DMS 273 (cell line): ENCODE measurements at regions not wholly inside any gene's neighbourhood (a gene's known extent, or its start where the extent isn't known, plus 50 kb on each side); places are given as distances from the start of the nearest gene placed in this dataset.

Experiments
- DNase-seq: peaks from one replicate; lab custom pipeline; 2025; ENCODE audit not compliant: unreplicated experiment; lab: John Stamatoyannopoulos, UW

DNA sequence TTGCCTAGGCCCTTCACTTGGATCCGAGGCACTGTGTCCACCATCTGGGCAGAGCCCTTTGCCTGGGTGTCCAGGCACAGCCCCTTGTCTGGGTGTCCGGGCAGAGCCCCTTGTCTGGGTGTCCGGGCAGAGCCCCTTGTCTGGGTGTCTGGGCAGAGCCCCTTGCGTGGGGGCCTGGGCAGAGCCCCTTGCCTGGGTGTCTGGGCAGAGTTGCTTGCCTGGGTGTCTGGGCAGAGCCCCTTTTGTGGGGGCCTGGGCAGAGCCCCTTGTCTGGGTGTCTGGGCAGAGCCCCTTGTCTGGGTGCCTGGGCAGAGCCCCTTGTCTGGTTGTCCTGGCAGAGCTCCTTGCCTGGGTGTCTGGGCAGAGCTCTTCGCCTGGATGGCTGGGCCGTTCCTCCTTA is 443.4 kb upstream of the CDH4 start:
- no peak for DNase-seq

DNA sequence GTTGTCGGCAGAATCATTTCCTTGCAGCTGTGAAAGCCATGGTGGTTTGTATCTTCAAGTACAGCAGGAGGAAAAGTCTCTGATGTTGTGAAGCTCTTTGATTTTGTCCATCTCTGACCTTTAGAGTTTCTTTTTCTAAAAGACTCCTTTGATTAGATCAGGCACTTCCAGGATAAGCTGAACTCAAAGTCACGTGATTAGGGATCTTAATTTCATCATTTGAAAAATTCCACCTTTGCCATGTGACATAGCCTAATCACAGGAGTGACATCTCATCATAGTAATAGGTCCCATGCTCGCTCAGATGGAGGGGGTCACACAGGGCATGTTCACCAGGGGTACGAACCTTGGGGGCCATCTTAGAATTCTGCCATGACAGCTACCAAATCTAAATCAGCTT is 441.5 kb upstream of the CDH4 start:
- DNase-seq: no peak

DNA sequence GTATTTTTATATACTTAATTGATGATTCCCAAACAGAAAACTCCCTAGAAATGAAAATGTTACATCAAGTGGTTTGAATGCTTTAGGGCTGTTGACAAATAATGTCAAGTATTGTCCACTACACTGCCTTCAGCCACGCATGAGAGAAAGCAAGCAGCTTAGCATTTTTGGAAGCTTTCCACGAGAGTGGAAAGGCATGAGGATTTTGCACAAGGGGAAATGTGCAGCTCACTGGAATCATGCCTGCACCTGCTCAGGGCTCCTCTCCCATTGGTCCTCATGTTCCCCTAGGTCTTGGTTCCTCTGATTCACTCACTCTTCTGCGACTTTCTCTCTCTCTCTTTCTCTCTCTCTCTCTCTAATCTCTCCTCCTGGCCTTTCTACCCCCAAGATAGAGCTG is 439.5 kb upstream of the CDH4 start:
- DNase-seq: no peak

DNA sequence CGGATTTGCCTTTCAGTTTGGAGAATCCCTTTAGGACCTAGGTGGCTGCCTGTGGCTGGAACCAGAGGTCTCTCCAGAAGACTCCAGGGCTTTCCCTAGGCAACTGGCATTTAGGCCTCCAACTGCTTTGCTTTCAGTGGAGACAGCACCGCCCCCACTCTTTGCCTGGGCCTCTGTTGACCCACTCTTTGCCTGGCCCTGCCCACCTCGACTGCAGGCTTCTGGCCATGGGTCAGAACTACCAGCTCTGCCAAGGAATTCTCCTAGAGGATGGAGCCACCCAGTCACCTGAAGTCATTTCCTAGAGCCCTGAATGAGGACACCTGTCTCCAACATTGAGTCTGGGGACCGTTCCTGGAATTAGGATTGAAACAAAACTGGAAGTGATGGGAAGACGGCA is 439.0 kb upstream of the CDH4 start:
- DNase-seq: no peak

DNA sequence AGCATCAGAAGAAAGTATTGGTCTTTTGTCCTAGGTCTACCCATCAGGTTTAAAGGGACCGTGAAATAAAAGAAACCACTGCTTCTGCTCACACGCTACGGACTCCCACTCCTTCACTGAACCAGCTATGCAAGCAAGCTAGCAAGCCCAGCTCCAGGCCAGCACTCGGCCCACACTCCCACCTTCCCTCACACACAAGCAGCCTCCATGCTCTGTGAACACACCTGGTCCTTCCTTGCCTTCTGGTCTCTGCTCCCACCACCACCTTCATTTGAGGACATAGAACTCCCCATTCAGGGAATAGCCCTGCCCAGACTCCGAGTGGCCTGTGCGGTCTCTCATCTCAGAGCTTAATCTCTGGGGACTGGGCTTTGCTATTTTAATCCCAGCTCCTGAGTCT is 436.4 kb upstream of the CDH4 start:
- no peak for DNase-seq

DNA sequence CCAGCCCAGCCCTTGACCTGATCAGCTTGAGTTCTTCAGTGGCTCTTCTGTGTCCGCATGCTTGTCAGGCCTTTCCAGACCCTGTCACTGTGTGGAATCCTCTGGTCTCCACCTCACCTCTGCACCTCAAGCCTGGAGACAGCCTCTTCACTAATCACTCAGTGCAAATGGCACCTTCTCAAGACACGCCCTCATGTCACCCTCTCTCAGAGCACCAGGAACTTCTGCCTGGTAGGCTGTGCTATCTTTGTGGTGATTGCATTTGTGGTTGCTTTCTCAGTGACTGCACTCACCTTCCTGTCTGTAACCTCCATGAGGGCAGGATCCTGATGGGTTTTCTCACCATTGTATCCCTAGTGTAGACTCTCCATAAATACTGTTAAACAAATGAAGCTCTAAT is 435.2 kb upstream of the CDH4 start:
- no peak for DNase-seq

DNA sequence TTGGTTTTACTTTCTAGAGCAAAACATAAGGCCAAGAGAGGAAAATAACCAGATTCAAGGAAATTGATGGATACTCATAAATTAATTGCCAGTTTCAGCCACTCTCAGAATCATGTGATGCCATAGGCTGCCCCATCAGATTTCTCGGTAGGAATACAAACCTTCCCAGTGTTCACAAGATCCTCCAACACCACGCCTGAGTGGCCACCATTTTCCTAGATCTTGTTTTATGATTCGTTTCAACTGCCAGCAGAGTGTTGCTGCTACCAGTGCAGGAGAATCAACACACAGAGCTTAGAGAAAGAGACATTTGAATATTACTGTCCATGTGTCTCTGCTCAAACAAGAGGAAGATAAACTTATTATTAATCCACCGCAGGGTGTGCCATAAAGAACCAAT is 434.2 kb upstream of the CDH4 start:
- DNase-seq: no peak

DNA sequence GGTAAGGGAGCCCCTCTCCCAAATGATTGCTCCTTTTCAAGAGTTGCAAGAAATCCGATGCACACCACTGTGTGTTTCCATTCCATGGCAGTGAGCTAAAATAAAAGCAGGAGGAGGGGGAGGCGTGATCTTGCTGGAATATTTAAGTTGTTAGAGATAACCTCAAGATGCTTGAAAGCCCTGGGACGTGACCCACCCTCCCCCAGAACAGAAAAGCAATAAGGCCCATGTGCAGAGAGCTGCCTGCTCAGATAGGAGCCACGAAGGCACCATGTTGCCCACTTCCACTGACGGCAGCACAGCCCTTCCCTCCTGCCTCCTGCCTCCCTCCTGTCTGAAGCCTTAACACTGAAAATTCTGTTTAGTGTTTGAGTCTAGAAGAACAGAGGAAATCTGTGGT is 432.6 kb upstream of the CDH4 start:
- no peak for DNase-seq

DNA sequence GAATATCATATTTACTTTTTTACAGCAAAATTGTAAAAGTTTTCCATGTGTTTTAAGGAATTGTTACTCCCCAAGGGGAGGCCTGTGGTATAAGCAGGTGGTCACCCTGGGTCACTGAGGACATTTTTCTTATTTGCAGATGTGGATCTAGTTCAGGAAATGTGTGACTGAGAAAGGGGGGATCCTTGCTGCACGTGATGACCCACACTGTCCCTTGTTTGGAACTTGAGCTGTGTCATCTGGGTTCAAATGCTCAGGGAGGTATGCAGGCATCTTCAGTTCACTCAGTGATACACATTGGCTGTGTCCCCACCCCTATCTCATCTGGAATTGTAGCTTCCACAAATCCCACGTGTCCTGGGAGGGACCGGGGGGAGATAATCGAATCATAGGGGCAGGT is 431.9 kb upstream of the CDH4 start:
- no peak for DNase-seq

DNA sequence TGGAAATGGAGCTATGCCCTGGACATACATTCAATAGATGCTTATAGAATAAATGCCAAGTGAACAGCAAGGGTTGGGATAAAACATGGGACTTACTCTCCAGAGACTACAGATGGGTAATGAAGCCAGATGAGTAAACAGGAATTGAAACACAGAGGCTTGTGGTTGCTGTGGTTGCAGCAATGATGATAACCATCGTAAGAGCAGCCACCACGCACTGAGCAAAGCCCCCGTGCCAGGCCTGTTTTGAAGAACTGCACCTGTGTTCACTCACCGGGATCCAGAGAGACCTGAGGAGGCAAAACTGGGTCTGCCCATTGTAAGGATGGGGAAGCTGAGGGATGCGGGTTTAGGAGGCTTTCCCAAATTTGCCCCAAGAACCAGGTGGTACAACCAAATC is 431.1 kb upstream of the CDH4 start:
- DNase-seq: no peak

DNA sequence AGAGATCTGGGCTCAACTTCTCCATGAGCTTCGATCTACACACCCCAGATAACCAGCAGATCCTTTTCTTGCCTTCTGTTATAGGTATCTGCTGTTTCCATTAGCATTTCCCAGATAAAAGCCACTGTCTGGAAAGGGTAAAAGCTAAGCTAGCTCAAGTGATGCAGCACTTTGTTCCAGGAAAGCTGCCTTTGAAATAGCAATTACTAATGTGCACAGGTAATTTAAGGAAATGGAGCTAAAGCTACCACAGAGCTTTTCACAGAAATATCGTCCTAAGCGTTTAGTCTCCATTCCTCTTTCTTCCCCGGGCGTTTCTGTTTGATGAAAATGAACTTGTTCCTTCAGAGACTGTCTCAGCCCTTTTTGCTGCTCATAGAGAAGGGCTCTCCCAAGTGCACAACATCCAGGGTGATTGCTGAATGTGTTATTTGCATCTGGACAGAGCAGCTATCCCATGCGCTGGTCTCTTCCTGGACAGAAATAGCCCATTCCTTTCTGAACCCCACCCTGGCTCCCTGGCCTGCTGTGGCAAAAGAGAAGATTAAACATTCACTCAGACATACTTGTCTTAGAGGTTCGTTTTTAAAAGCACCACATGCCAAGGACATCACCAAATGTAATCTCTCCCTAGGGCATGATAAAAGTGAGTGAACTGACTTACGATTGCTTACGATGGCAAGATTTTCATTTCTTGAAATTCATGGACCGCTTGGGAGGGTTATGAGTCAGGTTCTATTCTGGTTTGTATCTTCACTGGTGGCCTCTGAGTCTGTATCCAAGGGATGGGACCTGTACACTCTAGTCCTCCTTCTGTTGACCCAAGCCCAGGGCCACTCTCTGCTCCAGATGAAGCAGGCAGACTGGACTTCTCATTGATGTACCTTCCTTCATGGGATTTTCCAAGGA is 429.1 kb upstream of the CDH4 start:
- no peak for DNase-seq

DNA sequence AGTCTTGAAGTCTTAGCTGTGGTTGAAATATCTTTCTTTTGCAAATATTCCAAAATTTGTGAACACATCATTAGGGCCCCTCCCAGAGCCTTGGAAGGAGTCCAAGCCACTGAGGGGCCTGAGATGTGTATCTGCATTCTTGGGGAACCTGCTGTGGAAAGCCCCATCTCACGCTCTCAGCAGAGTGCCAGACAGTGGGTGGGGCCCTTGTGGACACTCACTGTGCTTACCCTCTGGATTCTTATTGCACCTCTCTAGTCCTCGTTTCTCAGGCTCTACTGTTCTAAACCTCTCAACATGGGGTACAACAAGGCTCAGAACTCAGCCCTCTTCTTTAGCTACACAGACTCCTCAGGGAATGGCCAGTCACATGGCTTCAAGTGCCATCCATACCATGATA is 416.2 kb upstream of the CDH4 start:
- no peak for DNase-seq

DNA sequence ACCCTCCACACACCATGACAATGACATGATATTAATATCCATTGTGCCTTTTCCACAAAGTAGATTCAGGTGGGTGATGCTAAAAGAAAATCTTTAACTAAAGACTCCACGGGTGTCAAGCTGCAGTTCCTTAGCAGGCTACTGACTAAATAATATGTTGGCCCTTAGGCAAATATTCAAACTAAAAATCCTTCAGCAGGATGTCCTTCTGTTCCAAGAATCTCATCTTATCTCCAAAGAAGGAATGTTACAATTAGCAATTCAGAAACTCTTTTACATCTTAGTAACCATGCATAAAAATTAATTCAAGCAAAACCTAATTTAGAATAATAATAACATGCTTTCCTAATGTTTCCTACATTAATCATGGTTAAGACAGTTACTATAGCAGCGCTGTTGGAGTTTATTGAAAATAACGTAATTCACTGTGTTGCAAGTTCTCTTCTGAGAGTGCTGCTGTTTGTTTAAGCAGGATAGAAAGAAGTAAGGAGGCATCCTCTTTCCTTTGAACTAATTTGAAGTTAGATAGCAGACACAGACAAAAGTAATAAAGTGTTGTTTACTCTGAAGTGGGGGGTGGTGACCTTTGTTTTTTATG is 414.8 kb upstream of the CDH4 start:
- DNase-seq: no peak

DNA sequence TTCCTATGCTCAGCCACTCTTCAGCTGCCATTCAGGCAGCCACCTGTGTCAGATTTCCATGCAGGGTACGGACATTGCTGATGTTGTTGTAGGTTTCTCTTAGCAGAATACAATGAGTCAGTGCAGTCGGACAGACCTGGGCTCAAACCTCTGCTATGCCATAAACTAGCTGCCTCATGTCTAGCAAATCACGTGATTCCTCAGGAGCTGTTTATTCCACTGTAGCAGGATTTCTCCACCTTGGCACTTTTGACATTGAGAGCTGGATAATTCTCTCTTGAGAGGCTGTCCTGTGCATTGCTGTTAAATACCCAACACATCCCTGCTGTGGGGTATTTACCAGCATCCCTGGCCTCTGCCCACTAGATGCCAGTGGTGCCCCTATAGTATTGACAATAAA is 413.8 kb upstream of the CDH4 start:
- DNase-seq: no peak

DNA sequence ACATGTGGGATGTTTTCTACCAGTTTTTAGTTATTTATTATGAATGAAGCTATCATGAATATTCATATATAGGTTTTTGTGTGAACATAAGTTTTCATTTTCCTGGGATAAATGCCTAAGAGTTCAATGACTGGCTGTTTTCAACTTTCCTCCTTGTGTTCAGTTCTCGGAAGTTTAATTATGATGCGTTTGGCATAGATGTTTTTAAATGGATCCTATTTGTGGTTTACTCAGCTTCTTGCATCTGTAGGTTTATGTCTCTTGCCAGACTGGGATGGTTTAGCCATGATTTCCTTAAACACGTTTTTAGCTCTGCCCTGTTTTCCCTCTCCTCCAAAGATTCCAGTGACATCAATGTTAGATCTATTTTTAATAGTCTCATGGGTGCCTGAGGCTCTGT is 411.1 kb upstream of the CDH4 start:
- DNase-seq: no peak

DNA sequence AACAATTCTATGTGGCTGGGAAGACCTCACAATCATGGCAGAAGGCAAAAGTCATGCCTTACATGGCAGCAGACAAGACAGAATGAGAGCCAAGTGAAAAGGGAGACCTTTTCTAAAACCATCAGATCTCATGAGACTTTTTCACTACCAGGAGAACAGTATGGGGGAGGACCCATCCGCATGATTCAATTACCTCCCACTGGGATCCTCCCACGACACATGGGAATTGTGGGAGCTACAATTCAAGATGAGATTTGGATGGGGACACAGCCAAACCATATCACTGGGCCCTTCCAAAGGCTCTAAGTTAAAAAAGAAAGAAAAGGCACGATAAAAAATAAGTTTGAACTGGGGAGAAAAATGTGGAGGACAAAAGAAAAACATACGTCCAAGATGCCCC is 406.9 kb upstream of the CDH4 start:
- DNase-seq: no peak

DNA sequence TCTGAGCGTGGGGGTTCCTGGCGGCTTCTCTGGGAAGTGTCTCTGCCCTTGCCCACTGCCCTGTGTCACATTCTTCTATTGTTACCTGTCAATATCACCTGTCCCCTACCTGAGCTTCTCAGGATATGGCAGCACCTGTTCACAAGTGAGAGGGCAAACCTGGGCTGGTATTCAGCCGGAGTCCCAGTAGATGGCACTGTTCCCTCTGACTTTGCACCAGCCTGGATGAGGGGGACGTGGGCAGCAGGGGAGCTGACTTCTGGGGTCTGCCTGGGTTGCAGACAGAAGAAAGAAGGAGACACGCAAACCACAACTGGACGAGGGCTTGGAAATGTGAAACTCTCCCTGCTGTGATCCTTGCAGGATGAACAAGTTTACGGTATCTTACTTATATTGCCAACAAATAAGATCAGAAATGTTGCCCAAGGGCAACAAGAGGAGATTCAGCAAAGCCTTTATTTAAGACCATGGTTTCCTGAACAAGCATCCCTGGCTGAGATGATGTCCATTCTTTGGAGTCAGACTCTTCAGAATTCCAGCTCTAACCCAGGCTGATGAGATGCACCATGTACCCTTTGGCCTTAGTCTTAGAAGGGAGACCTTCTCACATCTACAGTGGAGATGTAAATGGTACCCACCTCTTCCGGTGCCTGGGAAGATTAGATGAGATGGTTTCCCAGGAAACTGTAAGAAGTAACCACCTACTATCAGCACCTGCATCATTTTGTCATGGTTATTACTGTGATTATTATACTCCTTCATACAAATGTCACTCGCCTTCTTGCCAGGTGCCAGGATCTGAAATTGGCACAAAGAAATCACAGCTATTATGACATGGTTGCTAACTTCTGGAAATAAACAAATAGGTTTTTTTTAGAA is 400.0 kb upstream of the CDH4 start:
- peak; percentile 6 for DNase-seq

DNA sequence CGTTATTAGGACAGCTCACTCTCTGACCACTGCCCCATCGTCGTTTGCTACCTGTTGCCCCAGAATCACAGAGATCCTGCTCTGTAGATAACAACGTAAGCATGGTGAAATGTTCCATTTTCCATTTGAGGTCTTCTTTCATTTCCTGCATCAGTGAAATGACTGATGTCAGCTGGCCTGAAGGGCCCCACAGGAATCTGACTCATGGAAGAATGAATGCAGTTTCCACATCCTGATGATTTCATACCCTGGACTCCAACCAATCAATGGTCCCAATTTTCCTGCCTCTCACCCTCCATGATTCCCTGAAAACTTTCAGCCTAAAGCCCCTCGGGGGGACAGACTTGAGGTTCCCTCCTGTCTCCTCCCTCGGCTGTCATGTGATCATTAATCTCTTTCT is 394.4 kb upstream of the CDH4 start:
- no peak for DNase-seq

DNA sequence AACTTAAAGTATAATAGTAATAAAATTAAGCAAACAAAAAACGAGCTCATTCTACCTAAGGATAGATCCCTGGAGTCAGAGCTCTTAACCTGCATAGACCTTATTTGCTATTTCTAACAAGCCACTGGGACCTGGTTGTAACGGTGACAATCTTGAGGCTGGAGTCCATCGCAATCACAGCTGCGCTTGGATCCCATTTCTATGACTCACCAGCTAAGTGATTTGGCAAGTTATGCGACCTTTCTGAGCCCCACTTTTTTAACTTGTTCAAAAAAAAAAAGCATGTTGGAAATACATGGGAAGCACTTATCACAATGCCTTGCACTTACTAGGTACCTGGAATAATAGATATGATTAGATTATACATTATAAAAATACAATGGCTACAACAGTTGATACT is 389.5 kb upstream of the CDH4 start:
- no peak for DNase-seq

DNA sequence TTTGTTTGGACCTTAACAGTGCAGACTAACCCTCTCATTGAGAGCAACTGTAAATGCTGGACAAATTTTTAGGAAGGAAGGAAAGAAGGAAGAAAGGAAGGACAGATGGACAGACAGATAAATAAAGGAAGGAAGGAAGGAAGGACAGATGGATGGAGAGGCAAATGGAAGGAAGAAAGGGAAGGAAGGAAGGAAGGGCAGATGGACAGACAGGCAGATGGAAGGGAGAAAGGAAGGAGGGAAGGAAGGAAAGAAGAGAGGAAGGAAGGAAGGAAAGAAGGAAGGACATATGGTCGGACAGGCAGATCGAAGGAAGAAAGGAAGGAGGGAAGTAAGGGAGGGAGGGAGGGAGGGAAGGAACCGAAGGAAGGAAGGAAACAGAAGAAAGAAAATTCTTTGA is 388.5 kb upstream of the CDH4 start:
- DNase-seq: no peak

DNA sequence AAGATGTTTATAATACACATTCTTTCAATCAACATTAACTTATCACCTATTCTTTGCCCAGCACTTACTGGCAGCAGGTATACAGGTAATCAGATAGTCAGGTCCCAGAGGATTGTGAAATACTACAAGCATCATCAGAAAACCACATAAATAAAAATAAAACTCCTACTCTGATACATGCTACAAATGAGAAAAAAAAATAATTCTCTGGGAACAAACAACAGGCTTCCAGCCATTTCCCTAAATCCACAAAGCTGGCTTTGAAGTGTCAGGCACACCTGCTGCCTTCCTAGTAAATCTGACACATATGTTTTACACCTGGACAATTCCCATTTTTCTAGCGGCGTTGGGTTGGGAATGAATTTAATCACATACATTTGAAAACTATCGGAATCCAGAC is 384.5 kb upstream of the CDH4 start:
- DNase-seq: no peak

DNA sequence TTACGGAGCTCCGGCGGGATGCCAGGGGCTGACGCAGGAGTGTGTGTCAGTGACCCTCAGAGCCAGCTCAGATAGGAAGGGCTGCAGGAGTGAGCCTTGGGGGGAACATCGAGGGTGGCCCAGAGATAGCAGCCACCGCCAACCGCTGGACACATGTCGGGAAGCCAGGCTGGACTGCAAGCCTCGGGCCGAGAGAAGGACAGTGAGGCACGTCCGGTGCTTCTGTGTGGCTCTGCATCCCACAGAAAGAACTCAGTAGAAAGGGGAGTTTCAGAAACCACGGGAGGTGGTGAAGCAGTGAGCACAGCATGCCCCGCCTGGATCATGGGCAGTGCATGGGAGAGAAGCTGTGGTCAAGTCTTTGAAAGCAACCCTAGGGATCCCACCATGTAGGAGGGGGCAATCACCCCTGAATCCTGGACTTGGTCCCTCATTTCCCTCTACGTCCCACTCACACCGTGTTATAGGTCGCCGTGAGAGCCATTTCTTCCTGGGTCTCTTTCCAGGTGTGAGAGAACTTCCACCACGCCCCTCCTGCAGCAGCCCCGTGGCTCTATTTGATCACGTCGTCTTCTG is 383.7 kb upstream of the CDH4 start:
- no peak for DNase-seq
